ENCODE measurements at regions not wholly inside any gene's neighbourhood (a gene's known extent, or its start where the extent isn't known, plus 50 kb on each side); places are given as distances from the start of the nearest gene placed in this dataset.

- no peak for TF ChIP-seq CTCF (IDR thresholded peaks at IDR 0.05; ENCODE audit: low read depth, low read length, missing control alignments)
- H3K36me3 ChIP-seq (replicated peaks) = no peaks in the 10 kb centered on the region
- no peak for DNase-seq
- no peak overlapping the region for H3K4me3 ChIP-seq (ENCODE audit: low read depth, low read length)
- H3K27ac ChIP-seq = no peak overlapping the region
- in situ Hi-C loops (cut with HindIII; ENCODE audit: low pct_ligation_motif_present, low sequenced_read_pairs) = no loop called here
- H3K27me3 ChIP-seq (replicated peaks) = no peaks in the 10 kb centered on the region
These were observed 113.6 kb downstream of the VAPA start for GRCh38 chr18:10027461-10027860.

- in situ Hi-C loops (cut with HindIII; ENCODE audit: low pct_ligation_motif_present, low sequenced_read_pairs) = no loop called here
These were observed 115.9 kb downstream of the VAPA start for GRCh38 chr18:10029711-10030110.

GRCh38 chr18:10030816-10031541 lies 117.2 kb downstream of the VAPA start:
- Histone ChIP-seq H3K27me3 (replicated peaks) (no peaks in the 10 kb centered on the region), H3K36me3 (replicated peaks) (no peaks in the 10 kb centered on the region), H3K27ac (no peak overlapping the region), H3K4me3 (ENCODE audit: low read depth, low read length) (no peak overlapping the region)
- no peak for DNase-seq
- no peak for TF ChIP-seq CTCF (IDR thresholded peaks at IDR 0.05; ENCODE audit: low read depth, low read length, missing control alignments)
- in situ Hi-C loops (cut with HindIII; ENCODE audit: low pct_ligation_motif_present, low sequenced_read_pairs) = no loop called here

More at GRCh38 chr18:10029711-10030110, 115.9 kb downstream of the VAPA start:
- Histone ChIP-seq H3K27ac (no peak overlapping the region), H3K27me3 (replicated peaks) (no peaks in the 10 kb centered on the region), H3K4me3 (ENCODE audit: low read depth, low read length) (no peak overlapping the region), H3K36me3 (replicated peaks) (no peaks in the 10 kb centered on the region)
- no peak for DNase-seq
- TF ChIP-seq CTCF (IDR thresholded peaks at IDR 0.05; ENCODE audit: low read depth, low read length, missing control alignments) = no peak

- peak; percentile 50 for TF ChIP-seq CTCF (IDR thresholded peaks at IDR 0.05; ENCODE audit: low read depth, low read length, missing control alignments)
- H3K27me3 ChIP-seq (replicated peaks) = no peaks in the 10 kb centered on the region
- no peak overlapping the region for H3K27ac ChIP-seq
- in situ Hi-C loops (cut with HindIII; ENCODE audit: low pct_ligation_motif_present, low sequenced_read_pairs) = no loop called here
- no peak for DNase-seq
- peak overlapping the region; percentile 31 for H3K4me3 ChIP-seq (ENCODE audit: low read depth, low read length)
- H3K36me3 ChIP-seq (replicated peaks) = no peaks in the 10 kb centered on the region
These were observed 118.7 kb downstream of the VAPA start for GRCh38 chr18:10032331-10033015.

GRCh38 chr18:10033016-10033399 lies 119.2 kb downstream of the VAPA start:
- Histone ChIP-seq H3K27me3 (replicated peaks) (no peaks in the 10 kb centered on the region), H3K4me3 (ENCODE audit: low read depth, low read length) (no peak overlapping the region), H3K36me3 (replicated peaks) (no peaks in the 10 kb centered on the region), H3K27ac (no peak overlapping the region)
- TF ChIP-seq CTCF (IDR thresholded peaks at IDR 0.05; ENCODE audit: low read depth, low read length, missing control alignments) = no peak
- in situ Hi-C loops (cut with HindIII; ENCODE audit: low pct_ligation_motif_present, low sequenced_read_pairs) = no loop called here
- DNase-seq = no peak

Data from brain microvascular endothelial cell (primary cell).